Right ventricle myocardium inferior (tissue), 1 donor: ENCODE measurements at regions not wholly inside any gene's neighbourhood (a gene's known extent, or its start where the extent isn't known, plus 50 kb on each side); places are given as distances from the start of the nearest gene placed in this dataset.
"Not testable (repeated sequence)": the region's sequence is repeated elsewhere in the genome, so short reads cannot be mapped to it uniquely, and the experiment has no call there.

Source experiments
- ATAC-seq: fragments of 200-7000 bp; cut with Tn5 transposase; one replicate; pipeline ENCODE4 v1.9.1; 2020; ENCODE audit warnings: mild to moderate bottlenecking, moderate library complexity
- DNase-seq: peaks from one replicate; pipeline ENCODE4 v3.0.0; 2021; ENCODE audit errors: missing footprints
- intact Hi-C: fragments of 100-400 bp; cut with DNase I; formaldehyde crosslinking; loops from one replicate; pipeline ENCODE4 v1.11.0; 2022
- donor health status: DM: no; HTN: yes; CAD: no; lungs with severe emphysema.

- DNase-seq (no peak), ATAC-seq (peak; percentile 94)
- intact Hi-C loops: loop anchor here (2.0 to 10.0 kb wide), 3 partner anchors 129 to 348 kb away; no protein-coding TSS in a partner anchor
Measured at GRCh38 chr3:75294124-75294523, 370.0 kb upstream of the FRG2C start.

GRCh38 chr3:75295013-75295412 is 369.1 kb upstream of the FRG2C start:
- no peak for ATAC-seq
- intact Hi-C loops: loop anchor here (2.0 to 10.0 kb wide), 2 partner anchors 128 to 290 kb away; no protein-coding TSS in a partner anchor
- DNase-seq: no peak

GRCh38 chr3:75296858-75297257 is 367.3 kb upstream of the FRG2C start:
- intact Hi-C loops: loop anchor here (10.0 kb wide), 1 partner anchor 288 kb away; no protein-coding TSS in a partner anchor
- ATAC-seq (no peak), DNase-seq (no peak)

- no peak for DNase-seq
- no peak for ATAC-seq
- intact Hi-C loops: no loop called here
Measured at GRCh38 chr3:75300606-75301005, 363.5 kb upstream of the FRG2C start.

GRCh38 chr3:75301050-75301449 is 363.1 kb upstream of the FRG2C start:
- intact Hi-C loops, ATAC-seq: not testable (repeated sequence)

GRCh38 chr3:75303741-75304140 is 360.4 kb upstream of the FRG2C start:
- intact Hi-C loops: no loop called here
- DNase-seq (no peak), ATAC-seq (no peak)

More at GRCh38 chr3:75301050-75301449, 363.1 kb upstream of the FRG2C start:
- not testable (repeated sequence) for DNase-seq

GRCh38 chr3:75305901-75306300 is 358.2 kb upstream of the FRG2C start:
- no peak for ATAC-seq
- intact Hi-C loops: no loop called here

GRCh38 chr3:75311306-75311705 is 352.8 kb upstream of the FRG2C start:
- ATAC-seq, DNase-seq, intact Hi-C loops: not testable (repeated sequence)

More at GRCh38 chr3:75305901-75306300, 358.2 kb upstream of the FRG2C start:
- DNase-seq: no peak

GRCh38 chr3:75312469-75312868 is 351.7 kb upstream of the FRG2C start:
- ATAC-seq, intact Hi-C loops, DNase-seq: not testable (repeated sequence)

GRCh38 chr3:75319776-75320175 is 344.4 kb upstream of the FRG2C start:
- not testable (repeated sequence) for ATAC-seq, DNase-seq

GRCh38 chr3:75320369-75320768 is 343.8 kb upstream of the FRG2C start:
- DNase-seq: no peak
- ATAC-seq: no peak
- intact Hi-C loops: no loop called here

More at GRCh38 chr3:75319776-75320175, 344.4 kb upstream of the FRG2C start:
- intact Hi-C loops: not testable (repeated sequence)

- intact Hi-C loops: no loop called here
- ATAC-seq (no peak), DNase-seq (no peak)
Measured at GRCh38 chr3:75321060-75321459, 343.1 kb upstream of the FRG2C start.

GRCh38 chr3:75323936-75324335 is 340.2 kb upstream of the FRG2C start:
- DNase-seq, ATAC-seq, intact Hi-C loops: not testable (repeated sequence)

- intact Hi-C loops: no loop called here
- no peak for ATAC-seq
Measured at GRCh38 chr3:75325716-75326115, 338.4 kb upstream of the FRG2C start.

GRCh38 chr3:75327453-75327852 is 336.7 kb upstream of the FRG2C start:
- intact Hi-C loops: no loop called here
- DNase-seq (no peak), ATAC-seq (no peak)

More at GRCh38 chr3:75325716-75326115, 338.4 kb upstream of the FRG2C start:
- DNase-seq: no peak

- ATAC-seq (no peak), DNase-seq (no peak)
- intact Hi-C loops: no loop called here
Measured at GRCh38 chr3:75329476-75330097, 334.5 kb upstream of the FRG2C start.

- DNase-seq, ATAC-seq, intact Hi-C loops: not testable (repeated sequence)
Measured at GRCh38 chr3:75330446-75330845, 333.7 kb upstream of the FRG2C start.

- DNase-seq, intact Hi-C loops, ATAC-seq: not testable (repeated sequence)
Measured at GRCh38 chr3:75332090-75332489, 332.0 kb upstream of the FRG2C start.

GRCh38 chr3:75332794-75333193 is 331.3 kb upstream of the FRG2C start:
- DNase-seq (no peak), ATAC-seq (no peak)
- intact Hi-C loops: no loop called here

- intact Hi-C loops: no loop called here
- ATAC-seq: no peak
- DNase-seq: no peak
Measured at GRCh38 chr3:75334299-75334698, 329.8 kb upstream of the FRG2C start.
